SK-N-SH treated with all-trans-retinoic acid at 6 μM for 48 hours (cell line): ENCODE measurements at regions not wholly inside any gene's neighbourhood (a gene's known extent, or its start where the extent isn't known, plus 50 kb on each side); places are given as distances from the start of the nearest gene placed in this dataset.

Experiments used
- ESRRG ChIP-seq: fragments of 250-450 bp; sonication (Bioruptor Pico); IDR thresholded peaks from 2 replicates; pipeline ENCODE4 v1.6.1; 2021; ENCODE audit warnings: mild to moderate bottlenecking
- OSR1 ChIP-seq: fragments of 250-450 bp; sonication (Bioruptor Pico); IDR thresholded peaks from 2 replicates; pipeline ENCODE4 v1.8.0; 2022; ENCODE audit warnings: moderate library complexity, mild to moderate bottlenecking, inconsistent platforms
- TF ChIP-seq, protein P1 (sequence below): fragments of 250-450 bp; sonication (Bioruptor Pico); IDR thresholded peaks from 2 replicates; pipeline ENCODE4 v1.8.0; 2021; ENCODE audit warnings: low read depth, mild to moderate bottlenecking, moderate library complexity, borderline replicate concordance
- TF ChIP-seq, protein P2 (sequence below): fragments of 250-450 bp; sonication (Bioruptor Pico); IDR thresholded peaks from 2 replicates; pipeline ENCODE4 v1.8.0; 2020; ENCODE audit warnings: mild to moderate bottlenecking, moderate library complexity, borderline replicate concordance

GRCh38 chr2:192560326-192560725 is 365.6 kb upstream of the TMEFF2 start:
- TF ChIP-seq, protein P1, sequence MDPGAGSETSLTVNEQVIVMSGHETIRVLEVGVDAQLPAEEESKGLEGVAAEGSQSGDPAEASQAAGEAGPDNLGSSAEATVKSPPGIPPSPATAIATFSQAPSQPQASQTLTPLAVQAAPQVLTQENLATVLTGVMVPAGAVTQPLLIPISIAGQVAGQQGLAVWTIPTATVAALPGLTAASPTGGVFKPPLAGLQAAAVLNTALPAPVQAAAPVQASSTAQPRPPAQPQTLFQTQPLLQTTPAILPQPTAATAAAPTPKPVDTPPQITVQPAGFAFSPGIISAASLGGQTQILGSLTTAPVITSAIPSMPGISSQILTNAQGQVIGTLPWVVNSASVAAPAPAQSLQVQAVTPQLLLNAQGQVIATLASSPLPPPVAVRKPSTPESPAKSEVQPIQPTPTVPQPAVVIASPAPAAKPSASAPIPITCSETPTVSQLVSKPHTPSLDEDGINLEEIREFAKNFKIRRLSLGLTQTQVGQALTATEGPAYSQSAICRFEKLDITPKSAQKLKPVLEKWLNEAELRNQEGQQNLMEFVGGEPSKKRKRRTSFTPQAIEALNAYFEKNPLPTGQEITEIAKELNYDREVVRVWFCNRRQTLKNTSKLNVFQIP (CRISPR knock-in tag), result no peak
- TF ChIP-seq, protein P2, sequence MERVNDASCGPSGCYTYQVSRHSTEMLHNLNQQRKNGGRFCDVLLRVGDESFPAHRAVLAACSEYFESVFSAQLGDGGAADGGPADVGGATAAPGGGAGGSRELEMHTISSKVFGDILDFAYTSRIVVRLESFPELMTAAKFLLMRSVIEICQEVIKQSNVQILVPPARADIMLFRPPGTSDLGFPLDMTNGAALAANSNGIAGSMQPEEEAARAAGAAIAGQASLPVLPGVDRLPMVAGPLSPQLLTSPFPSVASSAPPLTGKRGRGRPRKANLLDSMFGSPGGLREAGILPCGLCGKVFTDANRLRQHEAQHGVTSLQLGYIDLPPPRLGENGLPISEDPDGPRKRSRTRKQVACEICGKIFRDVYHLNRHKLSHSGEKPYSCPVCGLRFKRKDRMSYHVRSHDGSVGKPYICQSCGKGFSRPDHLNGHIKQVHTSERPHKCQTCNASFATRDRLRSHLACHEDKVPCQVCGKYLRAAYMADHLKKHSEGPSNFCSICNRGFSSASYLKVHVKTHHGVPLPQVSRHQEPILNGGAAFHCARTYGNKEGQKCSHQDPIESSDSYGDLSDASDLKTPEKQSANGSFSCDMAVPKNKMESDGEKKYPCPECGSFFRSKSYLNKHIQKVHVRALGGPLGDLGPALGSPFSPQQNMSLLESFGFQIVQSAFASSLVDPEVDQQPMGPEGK (CRISPR knock-in tag), result no peak
- no peak for TF ChIP-seq OSR1 (CRISPR knock-in tag)
- TF ChIP-seq ESRRG (CRISPR knock-in tag), result no peak
